ENCODE measurements at regions not wholly inside any gene's neighbourhood (a gene's known extent, or its start where the extent isn't known, plus 50 kb on each side); places are given as distances from the start of the nearest gene placed in this dataset.

DNA sequence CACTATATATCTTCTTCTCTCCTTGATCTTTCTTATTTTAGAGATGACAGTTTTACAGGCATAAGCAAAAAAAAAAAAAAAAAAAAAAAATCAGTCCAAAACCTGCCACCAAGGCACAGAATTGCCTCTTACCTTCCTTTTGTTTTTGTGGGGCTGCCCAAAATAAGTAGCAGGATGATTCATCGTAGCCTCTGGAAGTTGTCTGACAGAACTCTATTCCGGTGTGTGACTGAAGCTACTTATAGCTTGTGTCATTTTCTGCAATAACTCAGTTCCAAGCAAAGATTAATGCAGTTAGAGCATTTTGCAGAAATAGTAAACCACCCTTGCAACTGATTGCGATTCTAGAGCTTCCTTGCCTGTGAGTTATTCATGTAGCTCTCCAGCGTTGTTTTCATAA lies 186.8 kb downstream of the KIF2B start:
- Mint-ChIP-seq H3K4me3 (no peak overlapping the region), H3K27me3 (ENCODE audit: low read depth, poor library complexity) (peaks cover 2% of the 10 kb centered on the region), H3K36me3 (ENCODE audit: low read depth) (no peaks in the 10 kb centered on the region), H3K27ac (no peak overlapping the region), H3K4me1 (no peaks in the 10 kb centered on the region), H3K9me3 (no peaks in the 10 kb centered on the region)
- no peak for DNase-seq
- TF ChIP-seq, protein P1, sequence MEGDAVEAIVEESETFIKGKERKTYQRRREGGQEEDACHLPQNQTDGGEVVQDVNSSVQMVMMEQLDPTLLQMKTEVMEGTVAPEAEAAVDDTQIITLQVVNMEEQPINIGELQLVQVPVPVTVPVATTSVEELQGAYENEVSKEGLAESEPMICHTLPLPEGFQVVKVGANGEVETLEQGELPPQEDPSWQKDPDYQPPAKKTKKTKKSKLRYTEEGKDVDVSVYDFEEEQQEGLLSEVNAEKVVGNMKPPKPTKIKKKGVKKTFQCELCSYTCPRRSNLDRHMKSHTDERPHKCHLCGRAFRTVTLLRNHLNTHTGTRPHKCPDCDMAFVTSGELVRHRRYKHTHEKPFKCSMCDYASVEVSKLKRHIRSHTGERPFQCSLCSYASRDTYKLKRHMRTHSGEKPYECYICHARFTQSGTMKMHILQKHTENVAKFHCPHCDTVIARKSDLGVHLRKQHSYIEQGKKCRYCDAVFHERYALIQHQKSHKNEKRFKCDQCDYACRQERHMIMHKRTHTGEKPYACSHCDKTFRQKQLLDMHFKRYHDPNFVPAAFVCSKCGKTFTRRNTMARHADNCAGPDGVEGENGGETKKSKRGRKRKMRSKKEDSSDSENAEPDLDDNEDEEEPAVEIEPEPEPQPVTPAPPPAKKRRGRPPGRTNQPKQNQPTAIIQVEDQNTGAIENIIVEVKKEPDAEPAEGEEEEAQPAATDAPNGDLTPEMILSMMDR (IDR thresholded peaks at IDR 0.05): no peak

DNA sequence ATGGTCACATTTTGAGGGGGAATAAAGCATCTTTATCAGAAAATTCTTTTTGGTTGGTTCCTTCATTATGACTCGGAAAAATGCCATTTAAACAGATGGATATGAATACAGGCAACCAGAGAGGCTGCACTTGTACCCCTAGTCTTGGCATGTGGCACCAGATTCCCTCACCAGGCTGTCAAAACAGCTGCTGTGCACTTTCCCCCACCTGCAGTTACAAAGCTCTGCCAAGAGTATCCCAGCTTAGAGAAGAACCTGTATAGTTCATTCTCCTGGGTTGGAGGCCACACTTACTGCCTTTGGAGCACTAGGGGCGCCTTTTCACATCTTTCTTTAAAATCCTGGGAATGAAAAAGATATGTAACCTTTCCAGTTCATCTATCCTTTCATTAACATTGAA lies 190.3 kb downstream of the KIF2B start:
- Mint-ChIP-seq H3K4me1 (peaks cover 6% of the 10 kb centered on the region), H3K27me3 (ENCODE audit: low read depth, poor library complexity) (no peaks in the 10 kb centered on the region), H3K4me3 (no peak overlapping the region), H3K9me3 (peaks cover 5% of the 10 kb centered on the region), H3K36me3 (ENCODE audit: low read depth) (no peaks in the 10 kb centered on the region), H3K27ac (no peak overlapping the region)
- TF ChIP-seq, protein P1 (IDR thresholded peaks at IDR 0.05): no peak
- DNase-seq: no peak

DNA sequence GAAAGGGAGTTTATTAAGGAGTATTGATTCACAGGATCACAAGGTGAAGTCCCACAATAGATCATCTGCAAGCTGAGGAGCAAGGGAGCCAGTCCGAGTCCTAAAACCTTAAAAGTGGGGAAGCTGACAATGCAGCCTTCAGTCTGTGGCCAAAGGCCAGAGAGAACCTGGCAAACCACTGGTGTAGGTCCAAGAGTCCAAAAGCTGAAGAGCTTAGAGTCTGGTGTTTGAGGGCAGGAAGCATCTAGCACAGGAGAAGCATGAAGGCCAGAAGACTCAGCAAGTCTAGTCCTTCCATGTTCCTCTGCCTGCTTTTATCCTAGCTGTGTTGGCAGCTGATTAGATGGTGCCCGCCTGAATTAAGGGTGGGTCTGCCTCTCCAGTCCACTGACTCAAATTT lies 193.0 kb downstream of the KIF2B start:
- H3K36me3 Mint-ChIP-seq (ENCODE audit: low read depth): no peaks in the 10 kb centered on the region
- no peak for DNase-seq
- no peak overlapping the region for H3K27ac Mint-ChIP-seq
- no peak overlapping the region for H3K4me3 Mint-ChIP-seq
- H3K9me3 Mint-ChIP-seq: peaks cover 12% of the 10 kb centered on the region
- H3K4me1 Mint-ChIP-seq: peaks cover 6% of the 10 kb centered on the region
- H3K27me3 Mint-ChIP-seq (ENCODE audit: low read depth, poor library complexity): no peaks in the 10 kb centered on the region
- TF ChIP-seq, protein P1 (IDR thresholded peaks at IDR 0.05): no peak

DNA sequence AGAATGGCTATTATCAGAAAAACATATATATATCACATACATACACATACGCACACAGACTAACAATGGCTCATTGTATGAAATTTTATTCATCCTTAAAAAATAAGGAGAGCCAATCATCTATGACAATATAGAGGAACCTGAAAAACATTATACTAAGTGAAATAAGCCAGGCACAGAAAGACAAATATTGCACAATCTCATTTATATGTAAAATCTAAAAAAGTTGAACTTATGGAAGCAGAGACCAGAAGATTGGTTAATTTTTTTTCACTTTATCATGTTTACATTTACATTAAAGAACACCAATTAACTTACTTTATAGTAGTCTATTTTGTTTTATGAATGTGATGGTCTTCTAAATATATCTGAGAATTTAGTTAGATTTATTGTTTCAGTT lies 198.7 kb downstream of the KIF2B start:
- no peak overlapping the region for H3K27ac Mint-ChIP-seq
- no peak overlapping the region for H3K4me3 Mint-ChIP-seq
- H3K4me1 Mint-ChIP-seq: peaks cover 6% of the 10 kb centered on the region
- no peaks in the 10 kb centered on the region for H3K36me3 Mint-ChIP-seq (ENCODE audit: low read depth)
- TF ChIP-seq, protein P1 (IDR thresholded peaks at IDR 0.05): no peak
- H3K27me3 Mint-ChIP-seq (ENCODE audit: low read depth, poor library complexity): no peaks in the 10 kb centered on the region
- H3K9me3 Mint-ChIP-seq: peaks cover 12% of the 10 kb centered on the region
- DNase-seq: no peak

- H3K4me1 Mint-ChIP-seq: no peaks in the 10 kb centered on the region
- DNase-seq: no peak
- H3K27ac Mint-ChIP-seq: no peak overlapping the region
- TF ChIP-seq, protein P1 (IDR thresholded peaks at IDR 0.05): no peak
- no peaks in the 10 kb centered on the region for H3K9me3 Mint-ChIP-seq
- H3K27me3 Mint-ChIP-seq (ENCODE audit: low read depth, poor library complexity): peaks cover 4% of the 10 kb centered on the region
- no peaks in the 10 kb centered on the region for H3K36me3 Mint-ChIP-seq (ENCODE audit: low read depth)
- H3K4me3 Mint-ChIP-seq: no peak overlapping the region
Observed at GRCh38 chr17:54028986-54029580, 206.4 kb downstream of the KIF2B start.

DNA sequence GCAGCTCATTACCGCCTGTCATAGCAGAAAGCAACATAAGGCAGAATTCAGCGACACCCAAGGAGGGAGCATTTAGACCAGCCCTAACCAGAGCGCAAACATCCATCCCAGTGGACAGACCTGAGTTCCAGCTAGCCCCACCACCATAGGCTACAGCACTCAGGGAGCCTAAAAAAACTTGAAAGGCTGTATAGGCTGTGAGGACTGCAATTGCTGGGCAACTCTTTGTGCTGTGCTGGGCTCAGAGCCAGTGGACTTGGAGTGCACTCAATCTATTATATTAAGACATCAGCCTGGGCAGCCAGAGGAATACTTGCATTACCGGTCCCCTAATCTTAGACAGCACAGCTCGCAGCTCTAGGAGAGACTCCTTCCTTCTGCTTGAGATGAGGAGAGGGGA lies 207.3 kb downstream of the KIF2B start:
- TF ChIP-seq, protein P1 (IDR thresholded peaks at IDR 0.05): no peak
- no peaks in the 10 kb centered on the region for H3K9me3 Mint-ChIP-seq
- H3K36me3 Mint-ChIP-seq (ENCODE audit: low read depth): no peaks in the 10 kb centered on the region
- H3K4me3 Mint-ChIP-seq: no peak overlapping the region
- peaks cover 4% of the 10 kb centered on the region for H3K27me3 Mint-ChIP-seq (ENCODE audit: low read depth, poor library complexity)
- H3K27ac Mint-ChIP-seq: no peak overlapping the region
- DNase-seq: no peak
- H3K4me1 Mint-ChIP-seq: no peaks in the 10 kb centered on the region
